ENCODE measurements at regions not wholly inside any gene's neighbourhood (a gene's known extent, or its start where the extent isn't known, plus 50 kb on each side); places are given as distances from the start of the nearest gene placed in this dataset.
"Not testable (repeated sequence)": the region's sequence is repeated elsewhere in the genome, so short reads cannot be mapped to it uniquely, and the experiment has no call there.

DNA sequence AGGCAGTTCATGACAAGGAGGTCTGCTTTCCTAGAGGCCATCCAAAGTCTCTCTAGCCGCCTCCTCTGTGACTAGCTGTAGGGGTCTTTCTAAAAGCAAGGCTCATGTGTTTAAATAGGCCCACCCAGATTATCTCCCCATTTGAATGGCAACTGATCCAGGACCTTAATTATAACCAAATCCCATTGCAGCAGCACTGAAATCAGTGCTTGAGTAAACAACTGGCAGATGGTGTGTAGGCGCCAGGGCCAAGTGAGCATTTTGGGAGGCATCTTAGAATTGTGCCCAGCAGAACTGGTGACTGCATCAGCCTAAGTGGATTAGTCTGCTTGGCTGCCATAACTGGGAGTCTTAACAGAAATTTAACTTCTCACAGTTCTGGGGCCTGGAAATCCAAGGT lies 77.8 kb downstream of the ATP6V0E2 start:
- TF ChIP-seq, protein P1, sequence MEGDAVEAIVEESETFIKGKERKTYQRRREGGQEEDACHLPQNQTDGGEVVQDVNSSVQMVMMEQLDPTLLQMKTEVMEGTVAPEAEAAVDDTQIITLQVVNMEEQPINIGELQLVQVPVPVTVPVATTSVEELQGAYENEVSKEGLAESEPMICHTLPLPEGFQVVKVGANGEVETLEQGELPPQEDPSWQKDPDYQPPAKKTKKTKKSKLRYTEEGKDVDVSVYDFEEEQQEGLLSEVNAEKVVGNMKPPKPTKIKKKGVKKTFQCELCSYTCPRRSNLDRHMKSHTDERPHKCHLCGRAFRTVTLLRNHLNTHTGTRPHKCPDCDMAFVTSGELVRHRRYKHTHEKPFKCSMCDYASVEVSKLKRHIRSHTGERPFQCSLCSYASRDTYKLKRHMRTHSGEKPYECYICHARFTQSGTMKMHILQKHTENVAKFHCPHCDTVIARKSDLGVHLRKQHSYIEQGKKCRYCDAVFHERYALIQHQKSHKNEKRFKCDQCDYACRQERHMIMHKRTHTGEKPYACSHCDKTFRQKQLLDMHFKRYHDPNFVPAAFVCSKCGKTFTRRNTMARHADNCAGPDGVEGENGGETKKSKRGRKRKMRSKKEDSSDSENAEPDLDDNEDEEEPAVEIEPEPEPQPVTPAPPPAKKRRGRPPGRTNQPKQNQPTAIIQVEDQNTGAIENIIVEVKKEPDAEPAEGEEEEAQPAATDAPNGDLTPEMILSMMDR (IDR thresholded peaks at IDR 0.05; ENCODE audit: low read length) = not testable (repeated sequence)
- TF ChIP-seq EZH2 (IDR thresholded peaks at IDR 0.05; ENCODE audit: borderline replicate concordance, low read length) = not testable (repeated sequence)
